ENCODE measurements at regions not wholly inside any gene's neighbourhood (a gene's known extent, or its start where the extent isn't known, plus 50 kb on each side); places are given as distances from the start of the nearest gene placed in this dataset.
"Not testable (repeated sequence)": the region's sequence is repeated elsewhere in the genome, so short reads cannot be mapped to it uniquely, and the experiment has no call there.

GRCh38 chr3:194064380-194065332 lies 71.3 kb upstream of the HES1 start:
- FAIRE-seq (peak; percentile 75), DNase-seq (ENCODE audit: insufficient read length, low spot score) (no peak)
- TF ChIP-seq SPI1 (IDR thresholded peaks at IDR 0.05; ENCODE audit: low read depth, low read length) (0 out of 2 replicates have a peak, but pooled peaks have one; percentile 47), POLR2AphosphoS5 (IDR thresholded peaks at IDR 0.05; ENCODE audit: low read depth, low read length) (no peak), POU2F2 (IDR thresholded peaks at IDR 0.05; ENCODE audit: low read depth, low read length) (no peak)

- not testable (repeated sequence) for FAIRE-seq; DNase-seq (ENCODE audit: insufficient read length, low spot score)
Measured at GRCh38 chr3:194067327-194067726, 68.6 kb upstream of the HES1 start.

GRCh38 chr3:194067949-194068362 lies 68.0 kb upstream of the HES1 start:
- DNase-seq (ENCODE audit: insufficient read length, low spot score) = no peak
- no peak for FAIRE-seq
- TF ChIP-seq SPI1 (IDR thresholded peaks at IDR 0.05; ENCODE audit: low read depth, low read length) = no peak
- TF ChIP-seq POLR2AphosphoS5 (IDR thresholded peaks at IDR 0.05; ENCODE audit: low read depth, low read length) = no peak
- TF ChIP-seq PAX5 (IDR thresholded peaks at IDR 0.05; ENCODE audit: insufficient read depth, low read length, severe bottlenecking) = no peak
- no peak for TF ChIP-seq TAF1 (IDR thresholded peaks at IDR 0.05; ENCODE audit: low read depth, low read length)
- TF ChIP-seq POLR2A (IDR thresholded peaks at IDR 0.05; ENCODE audit: low read depth, low read length) = no peak
- no peak for TF ChIP-seq POU2F2 (IDR thresholded peaks at IDR 0.05; ENCODE audit: low read depth, low read length)

GRCh38 chr3:194069421-194070219 lies 66.3 kb upstream of the HES1 start:
- FAIRE-seq = no peak
- TF ChIP-seq PAX5 (IDR thresholded peaks at IDR 0.05; ENCODE audit: insufficient read depth, low read length, severe bottlenecking) (no peak), POLR2AphosphoS5 (IDR thresholded peaks at IDR 0.05; ENCODE audit: low read depth, low read length) (no peak), SPI1 (IDR thresholded peaks at IDR 0.05; ENCODE audit: low read depth, low read length) (no peak), POU2F2 (IDR thresholded peaks at IDR 0.05; ENCODE audit: low read depth, low read length) (no peak), POLR2A (IDR thresholded peaks at IDR 0.05; ENCODE audit: low read depth, low read length) (no peak), TAF1 (IDR thresholded peaks at IDR 0.05; ENCODE audit: low read depth, low read length) (no peak)
- DNase-seq (ENCODE audit: insufficient read length, low spot score) = no peak

GRCh38 chr3:194070220-194070633 lies 65.7 kb upstream of the HES1 start:
- TF ChIP-seq POU2F2 (IDR thresholded peaks at IDR 0.05; ENCODE audit: low read depth, low read length) = no peak
- TF ChIP-seq PAX5 (IDR thresholded peaks at IDR 0.05; ENCODE audit: insufficient read depth, low read length, severe bottlenecking) = no peak
- TF ChIP-seq POLR2AphosphoS5 (IDR thresholded peaks at IDR 0.05; ENCODE audit: low read depth, low read length) = no peak
- TF ChIP-seq POLR2A (IDR thresholded peaks at IDR 0.05; ENCODE audit: low read depth, low read length) = no peak
- no peak for TF ChIP-seq TAF1 (IDR thresholded peaks at IDR 0.05; ENCODE audit: low read depth, low read length)
- TF ChIP-seq SPI1 (IDR thresholded peaks at IDR 0.05; ENCODE audit: low read depth, low read length) = no peak
- DNase-seq (ENCODE audit: insufficient read length, low spot score) = no peak
- no peak for FAIRE-seq

GRCh38 chr3:194070634-194071409 lies 65.1 kb upstream of the HES1 start:
- DNase-seq (ENCODE audit: insufficient read length, low spot score) = peak; percentile 94
- no peak for TF ChIP-seq POLR2A (IDR thresholded peaks at IDR 0.05; ENCODE audit: low read depth, low read length)
- no peak for TF ChIP-seq POLR2AphosphoS5 (IDR thresholded peaks at IDR 0.05; ENCODE audit: low read depth, low read length)
- no peak for TF ChIP-seq SPI1 (IDR thresholded peaks at IDR 0.05; ENCODE audit: low read depth, low read length)
- TF ChIP-seq PAX5 (IDR thresholded peaks at IDR 0.05; ENCODE audit: insufficient read depth, low read length, severe bottlenecking) = peak; percentile 72
- TF ChIP-seq POU2F2 (IDR thresholded peaks at IDR 0.05; ENCODE audit: low read depth, low read length) = 0 out of 2 replicates have a peak, but pooled peaks have one; percentile 44
- TF ChIP-seq TAF1 (IDR thresholded peaks at IDR 0.05; ENCODE audit: low read depth, low read length) = no peak
- FAIRE-seq = peak; percentile 92

- TF ChIP-seq POLR2A (IDR thresholded peaks at IDR 0.05; ENCODE audit: low read depth, low read length) = no peak
Measured at GRCh38 chr3:194072097-194072428, 63.9 kb upstream of the HES1 start.

GRCh38 chr3:194072691-194073279 lies 63.2 kb upstream of the HES1 start:
- no peak for DNase-seq (ENCODE audit: insufficient read length, low spot score)
- TF ChIP-seq SPI1 (IDR thresholded peaks at IDR 0.05; ENCODE audit: low read depth, low read length) = no peak
- TF ChIP-seq POLR2AphosphoS5 (IDR thresholded peaks at IDR 0.05; ENCODE audit: low read depth, low read length) = no peak
- TF ChIP-seq TAF1 (IDR thresholded peaks at IDR 0.05; ENCODE audit: low read depth, low read length) = no peak
- no peak for TF ChIP-seq PAX5 (IDR thresholded peaks at IDR 0.05; ENCODE audit: insufficient read depth, low read length, severe bottlenecking)
- no peak for TF ChIP-seq POU2F2 (IDR thresholded peaks at IDR 0.05; ENCODE audit: low read depth, low read length)
- no peak for TF ChIP-seq POLR2A (IDR thresholded peaks at IDR 0.05; ENCODE audit: low read depth, low read length)
- FAIRE-seq = no peak

More at GRCh38 chr3:194072097-194072428, 63.9 kb upstream of the HES1 start:
- FAIRE-seq = no peak
- no peak for DNase-seq (ENCODE audit: insufficient read length, low spot score)

GRCh38 chr3:194073926-194074325 lies 62.0 kb upstream of the HES1 start:
- DNase-seq (ENCODE audit: insufficient read length, low spot score) (no peak), FAIRE-seq (no peak)
- TF ChIP-seq PAX5 (IDR thresholded peaks at IDR 0.05; ENCODE audit: insufficient read depth, low read length, severe bottlenecking) (no peak), POU2F2 (IDR thresholded peaks at IDR 0.05; ENCODE audit: low read depth, low read length) (no peak), POLR2AphosphoS5 (IDR thresholded peaks at IDR 0.05; ENCODE audit: low read depth, low read length) (no peak), POLR2A (IDR thresholded peaks at IDR 0.05; ENCODE audit: low read depth, low read length) (no peak), TAF1 (IDR thresholded peaks at IDR 0.05; ENCODE audit: low read depth, low read length) (no peak), SPI1 (IDR thresholded peaks at IDR 0.05; ENCODE audit: low read depth, low read length) (no peak)
